ENCODE measurements at regions not wholly inside any gene's neighbourhood (a gene's known extent, or its start where the extent isn't known, plus 50 kb on each side); places are given as distances from the start of the nearest gene placed in this dataset.
"Not testable (repeated sequence)": the region's sequence is repeated elsewhere in the genome, so short reads cannot be mapped to it uniquely, and the experiment has no call there.

DNA sequence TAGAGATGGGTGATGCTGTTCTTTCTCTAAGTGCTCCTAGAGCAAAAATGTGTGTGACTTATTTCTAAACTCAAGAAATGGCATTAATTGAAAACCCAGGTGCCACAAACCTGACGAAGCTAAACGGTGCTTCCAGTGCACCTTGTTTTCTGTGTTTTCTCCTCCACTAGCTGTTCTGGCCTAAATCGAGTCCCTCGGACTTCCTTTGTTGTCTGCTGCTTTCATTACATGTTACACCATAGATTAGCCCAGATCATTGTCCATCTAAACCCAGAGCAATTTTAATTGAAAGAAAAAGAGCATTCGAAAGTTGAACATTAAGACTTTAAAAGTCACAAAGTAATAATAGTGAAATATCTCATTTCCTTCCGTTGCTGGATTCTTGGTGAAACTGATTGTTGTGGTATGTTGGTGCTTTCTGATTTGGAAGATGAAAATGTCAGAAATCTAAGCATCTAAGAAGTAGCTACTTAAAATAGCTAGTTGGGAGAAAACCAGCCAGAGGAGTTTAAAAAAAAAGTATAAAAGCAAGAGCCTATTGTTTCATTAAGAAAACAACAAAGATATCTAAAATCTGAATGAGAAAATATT is 219.6 kb upstream of the G2E3 start:
- Mint-ChIP-seq H3K27ac (no peak overlapping the region), H3K36me3 (no peaks in the 10 kb centered on the region), H3K27me3 (no peaks in the 10 kb centered on the region), H3K4me1 (peaks cover 0 to 1% (median 0%) of the 10 kb centered on the region in 3 donors), H3K9me3 (no peaks in the 10 kb centered on the region), H3K4me3 (no peak overlapping the region)

DNA sequence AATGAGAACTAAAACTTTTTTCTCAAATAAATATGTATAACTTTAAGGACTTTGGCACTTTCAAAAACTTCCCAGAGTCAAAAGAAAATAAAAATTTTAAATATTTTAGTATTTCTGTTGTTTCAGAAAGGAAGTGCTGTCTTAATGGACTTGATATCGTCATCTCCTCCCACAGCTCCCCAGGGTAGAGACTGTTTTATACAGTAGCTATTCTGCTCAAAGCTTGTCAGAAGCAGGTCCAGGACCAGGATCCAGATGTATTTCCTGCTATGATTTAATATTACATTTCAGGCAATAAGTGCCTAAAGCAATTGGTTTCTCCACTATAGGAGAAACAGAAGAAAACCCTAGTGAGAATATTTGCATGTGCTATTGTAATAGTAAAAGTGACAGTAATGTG is 218.5 kb upstream of the G2E3 start:
- Mint-ChIP-seq H3K36me3 (no peaks in the 10 kb centered on the region), H3K4me1 (no peaks in the 10 kb centered on the region), H3K4me3 (no peak overlapping the region), H3K9me3 (peaks cover 0 to 2% (median 0%) of the 10 kb centered on the region in 3 donors), H3K27me3 (no peaks in the 10 kb centered on the region), H3K27ac (no peak overlapping the region)

DNA sequence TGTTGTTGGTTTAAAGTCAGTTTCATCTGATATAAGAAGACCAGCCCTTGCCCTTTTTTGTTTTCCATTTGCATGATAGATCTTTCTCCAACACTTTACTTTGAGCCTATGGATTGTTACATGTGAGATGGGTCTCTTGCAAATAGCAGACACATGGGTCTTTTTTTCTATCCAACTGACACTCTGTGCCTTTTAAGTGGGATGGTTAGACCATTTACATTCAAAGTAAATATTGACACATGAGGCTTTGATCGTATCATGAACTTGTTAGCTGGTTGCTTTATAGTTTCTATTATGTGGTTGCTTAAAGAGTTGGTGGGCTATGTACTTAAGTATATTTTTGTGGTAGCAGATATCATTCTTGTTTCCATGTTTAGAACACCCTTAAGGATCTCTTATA is 213.4 kb upstream of the G2E3 start:
- no peak overlapping the region for H3K4me3 Mint-ChIP-seq
- no peaks in the 10 kb centered on the region for H3K4me1 Mint-ChIP-seq
- H3K36me3 Mint-ChIP-seq, result no peaks in the 10 kb centered on the region
- peaks cover 0 to 3% (median 0%) of the 10 kb centered on the region in 3 donors for H3K9me3 Mint-ChIP-seq
- no peaks in the 10 kb centered on the region for H3K27me3 Mint-ChIP-seq
- no peak overlapping the region for H3K27ac Mint-ChIP-seq

DNA sequence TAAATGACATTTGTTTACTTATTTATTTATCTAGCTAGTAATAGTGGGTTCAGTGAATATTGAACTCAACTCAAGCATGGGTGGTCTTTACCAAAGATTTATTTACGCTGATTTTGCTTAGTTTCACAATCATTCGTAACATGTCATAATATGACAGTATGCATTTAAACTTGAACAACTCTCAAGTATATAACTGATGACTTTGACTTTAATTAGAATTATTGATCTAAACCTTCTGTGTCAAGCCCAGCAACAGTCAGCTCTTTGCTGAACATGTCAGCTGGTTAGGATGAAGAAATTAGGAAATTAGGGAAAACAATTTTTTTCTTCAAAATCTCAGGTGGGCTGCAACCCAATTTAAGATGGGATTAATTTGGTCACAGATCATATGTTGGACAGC is 210.5 kb upstream of the G2E3 start:
- Mint-ChIP-seq H3K27ac (no peak overlapping the region), H3K4me3 (no peak overlapping the region), H3K9me3 (peaks cover 0 to 3% (median 0%) of the 10 kb centered on the region in 3 donors), H3K36me3 (no peaks in the 10 kb centered on the region), H3K27me3 (peaks cover 3% of the 10 kb centered on the region), H3K4me1 (no peaks in the 10 kb centered on the region)

DNA sequence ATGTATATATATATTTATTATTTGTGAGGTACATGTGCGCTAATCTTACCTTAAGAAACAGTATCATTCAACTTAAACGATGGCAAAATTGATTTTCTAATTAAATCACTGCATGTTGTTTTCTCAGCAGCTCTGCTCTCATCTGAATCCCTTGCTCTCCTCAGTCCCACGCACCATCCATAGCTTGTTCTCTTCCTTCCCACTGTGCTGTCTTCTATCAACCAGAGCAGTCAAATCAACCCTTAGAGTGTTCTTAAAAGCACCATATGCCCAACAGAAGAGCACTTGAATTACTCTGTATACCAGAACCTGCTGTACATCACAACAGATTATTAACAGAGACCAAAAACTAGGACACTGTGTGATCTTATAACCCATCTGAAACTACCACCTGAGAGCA is 209.4 kb upstream of the G2E3 start:
- peaks cover 3% of the 10 kb centered on the region for H3K27me3 Mint-ChIP-seq
- no peak overlapping the region for H3K4me3 Mint-ChIP-seq
- no peak overlapping the region for H3K27ac Mint-ChIP-seq
- H3K4me1 Mint-ChIP-seq, result no peaks in the 10 kb centered on the region
- no peaks in the 10 kb centered on the region for H3K36me3 Mint-ChIP-seq
- peaks cover 0 to 3% (median 0%) of the 10 kb centered on the region in 3 donors for H3K9me3 Mint-ChIP-seq

DNA sequence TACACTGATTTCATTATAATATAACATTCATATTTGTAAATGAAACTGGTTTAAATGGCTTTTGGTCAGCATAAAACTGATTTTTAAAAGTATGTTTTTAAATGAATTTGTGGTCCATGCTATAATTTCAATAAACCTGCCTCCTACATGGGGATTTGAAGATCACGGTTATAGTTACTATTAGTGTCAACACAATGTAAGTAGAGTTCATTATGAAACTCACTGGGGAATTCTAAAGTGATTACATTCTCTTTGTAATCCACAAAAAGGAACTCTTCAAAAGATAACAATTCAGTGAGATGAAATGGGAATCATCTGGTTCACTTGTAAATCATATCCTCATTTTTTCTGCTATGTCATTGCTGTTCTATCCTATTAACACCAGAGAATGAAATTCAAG is 204.5 kb upstream of the G2E3 start:
- Mint-ChIP-seq H3K4me3 (no peak overlapping the region), H3K27me3 (peaks cover 6% of the 10 kb centered on the region), H3K9me3 (peaks cover 0 to 2% (median 0%) of the 10 kb centered on the region in 3 donors), H3K4me1 (no peaks in the 10 kb centered on the region), H3K36me3 (no peaks in the 10 kb centered on the region), H3K27ac (no peak overlapping the region)

DNA sequence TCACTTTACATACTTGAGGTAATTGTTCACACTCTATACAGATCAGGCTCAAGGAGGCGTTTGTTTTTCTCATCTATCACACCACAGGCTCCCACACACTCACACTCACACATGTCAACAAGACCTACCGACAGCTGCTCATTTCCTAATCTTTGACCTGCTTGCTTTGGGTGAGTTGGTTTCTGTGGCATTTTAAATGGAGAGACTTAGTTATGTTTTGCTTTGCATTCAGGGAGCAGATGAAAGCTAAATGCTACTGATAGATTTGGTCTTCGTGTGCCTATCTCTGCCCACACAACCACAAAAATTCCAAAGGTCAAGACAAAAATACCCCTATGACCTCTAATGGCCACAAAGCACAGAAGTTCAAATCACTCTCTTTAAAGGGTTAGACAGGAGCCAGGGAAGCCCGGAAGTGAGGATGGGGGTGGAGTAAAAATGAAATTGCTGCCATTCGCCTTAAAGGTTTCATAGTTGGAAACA is 203.5 kb upstream of the G2E3 start:
- H3K27ac Mint-ChIP-seq, result no peak overlapping the region
- H3K9me3 Mint-ChIP-seq, result peaks cover 0 to under 1% (median 0%) of the 10 kb centered on the region in 3 donors
- no peak overlapping the region for H3K4me3 Mint-ChIP-seq
- H3K27me3 Mint-ChIP-seq, result peaks cover 9% of the 10 kb centered on the region
- H3K4me1 Mint-ChIP-seq, result no peaks in the 10 kb centered on the region
- H3K36me3 Mint-ChIP-seq, result no peaks in the 10 kb centered on the region

DNA sequence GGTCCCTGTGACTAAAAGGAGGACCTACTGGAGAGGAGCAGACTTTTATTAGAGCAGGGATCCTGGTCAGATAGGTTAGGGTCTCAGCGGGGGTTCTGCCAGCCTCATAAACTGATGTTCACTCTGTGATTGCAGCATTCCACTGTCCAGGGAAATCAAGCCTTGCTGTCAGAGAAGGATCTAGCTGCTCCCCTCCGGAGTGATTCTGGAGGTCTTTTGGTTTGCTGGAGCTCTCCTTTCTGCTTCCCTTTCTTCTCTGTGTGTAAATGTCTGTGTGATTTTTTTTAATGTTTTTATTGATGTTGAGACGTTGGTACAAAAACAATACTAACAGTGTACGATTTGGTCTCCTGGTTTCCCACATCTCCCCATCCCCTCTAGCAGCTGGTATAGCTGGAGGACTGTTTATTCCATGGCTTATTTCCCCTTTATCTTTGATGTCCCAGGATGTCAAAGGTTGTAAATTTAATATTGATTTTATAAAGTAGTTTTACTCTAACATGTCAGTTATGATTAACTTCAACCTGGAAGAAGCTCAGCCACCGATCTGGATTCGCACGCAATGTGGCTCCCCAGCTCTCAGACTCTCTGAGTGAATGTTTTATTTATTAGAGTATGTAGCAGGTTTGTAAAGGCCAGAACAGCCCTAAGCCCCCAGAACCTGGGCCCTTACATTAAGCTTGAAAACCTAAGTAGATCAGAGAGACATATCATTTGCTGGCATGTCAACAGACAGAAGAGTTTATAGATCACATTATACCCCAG is 202.3 kb upstream of the G2E3 start:
- Mint-ChIP-seq H3K27ac (no peak overlapping the region), H3K9me3 (no peaks in the 10 kb centered on the region), H3K4me1 (peaks cover 0 to 1% (median 0%) of the 10 kb centered on the region in 3 donors), H3K4me3 (no peak overlapping the region), H3K27me3 (peaks cover 9% of the 10 kb centered on the region), H3K36me3 (no peaks in the 10 kb centered on the region)

DNA sequence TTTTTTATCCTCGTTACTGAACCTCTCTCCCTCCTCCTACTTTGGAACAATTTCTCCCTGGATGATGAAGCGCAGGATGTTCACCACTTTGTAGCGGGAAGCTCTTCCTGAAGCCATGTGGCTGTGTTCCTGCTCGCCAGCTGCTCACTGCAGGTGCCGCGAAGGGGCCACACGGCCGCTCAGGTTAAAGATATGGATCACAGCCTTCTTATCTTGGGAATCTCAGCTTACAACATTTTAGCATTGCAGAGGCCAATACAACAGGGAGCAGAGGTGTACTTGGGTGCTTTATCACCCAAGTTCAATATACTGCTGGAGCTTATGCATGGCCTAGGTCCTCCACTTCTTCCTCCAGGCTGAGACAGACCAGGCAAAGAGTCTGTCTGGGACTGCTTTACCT is 201.2 kb upstream of the G2E3 start:
- Mint-ChIP-seq H3K9me3 (no peaks in the 10 kb centered on the region), H3K4me1 (peaks cover 0 to 1% (median 0%) of the 10 kb centered on the region in 3 donors), H3K27ac (no peak overlapping the region), H3K27me3 (peaks cover 7% of the 10 kb centered on the region), H3K4me3 (no peak overlapping the region), H3K36me3 (no peaks in the 10 kb centered on the region)

DNA sequence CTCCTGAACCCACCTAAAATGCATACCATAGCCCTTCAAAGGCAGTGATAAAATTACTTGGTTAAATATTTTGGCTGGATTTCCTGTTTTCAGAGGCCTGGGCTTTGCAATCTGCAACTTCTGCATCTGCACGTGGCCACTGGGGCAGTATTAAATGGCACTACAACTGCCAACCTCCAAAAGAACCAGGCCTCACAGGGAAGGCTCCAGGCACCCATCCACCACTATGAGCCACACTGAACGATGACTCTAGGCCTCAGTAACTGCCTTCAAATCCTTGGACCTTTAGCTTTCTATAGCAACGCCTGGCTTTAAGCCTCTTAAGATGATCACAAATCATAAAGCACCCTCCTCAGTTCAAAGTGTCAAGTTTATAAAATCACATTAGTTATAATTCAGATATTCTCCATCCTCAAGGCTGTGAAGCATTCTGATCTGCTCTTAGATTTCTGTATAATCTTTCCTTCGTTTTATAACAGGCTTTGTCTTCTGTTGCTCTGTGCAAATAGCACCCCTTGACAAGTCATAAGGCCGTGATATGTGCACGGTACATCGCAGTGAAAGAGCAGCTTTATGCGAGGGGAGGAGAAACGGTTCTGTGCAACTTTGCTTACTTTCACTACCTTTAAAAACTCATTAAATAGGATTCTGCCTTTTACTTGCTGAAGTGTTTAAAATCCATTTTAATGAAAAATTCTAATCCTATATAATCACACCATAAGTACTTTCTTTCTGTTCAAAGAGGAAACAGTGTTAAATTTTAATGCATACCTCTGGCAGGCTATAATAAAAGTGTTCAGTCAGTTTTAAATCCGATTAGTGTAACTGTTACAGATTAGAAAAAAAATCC is 196.4 kb upstream of the G2E3 start:
- Mint-ChIP-seq H3K27ac (no peak overlapping the region), H3K4me1 (peaks cover 0 to 1% (median 0%) of the 10 kb centered on the region in 3 donors), H3K27me3 (peaks cover 7% of the 10 kb centered on the region), H3K36me3 (no peaks in the 10 kb centered on the region), H3K9me3 (peaks cover 0 to 2% (median 0%) of the 10 kb centered on the region in 3 donors), H3K4me3 (no peak overlapping the region)

DNA sequence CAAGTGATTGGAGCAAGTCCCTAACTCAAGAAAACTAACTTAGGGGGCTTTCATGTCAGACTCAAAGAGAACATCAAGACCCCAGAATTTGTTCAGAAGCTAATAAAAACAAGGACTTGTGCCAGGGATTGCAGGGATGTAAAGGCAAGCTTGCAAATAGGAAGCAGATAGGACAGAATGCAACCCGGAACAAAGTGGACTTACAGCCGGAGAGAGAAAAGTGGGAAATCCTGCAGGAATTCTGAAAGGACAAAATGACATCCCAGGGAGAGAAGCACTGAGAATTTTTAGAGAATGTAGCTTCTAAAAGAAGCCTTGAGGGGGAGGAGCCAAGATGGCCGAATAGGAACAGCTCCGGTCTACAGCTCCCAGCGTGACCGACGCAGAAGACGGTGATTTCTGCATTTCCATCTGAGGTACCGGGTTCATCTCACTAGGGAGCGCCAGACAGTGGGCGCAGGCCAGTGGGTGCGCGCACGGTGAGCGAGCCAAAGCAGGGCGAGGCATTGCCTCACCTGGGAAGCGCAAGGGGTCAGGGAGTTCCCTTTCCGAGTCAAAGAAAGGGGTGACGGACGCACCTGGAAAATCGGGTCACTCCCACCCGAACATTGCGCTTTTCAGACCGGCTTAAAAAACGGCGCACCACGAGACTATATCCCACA is 195.6 kb upstream of the G2E3 start:
- H3K9me3 Mint-ChIP-seq, H3K4me1 Mint-ChIP-seq, H3K27me3 Mint-ChIP-seq, H3K36me3 Mint-ChIP-seq, H3K27ac Mint-ChIP-seq, H3K4me3 Mint-ChIP-seq: not testable (repeated sequence)

DNA sequence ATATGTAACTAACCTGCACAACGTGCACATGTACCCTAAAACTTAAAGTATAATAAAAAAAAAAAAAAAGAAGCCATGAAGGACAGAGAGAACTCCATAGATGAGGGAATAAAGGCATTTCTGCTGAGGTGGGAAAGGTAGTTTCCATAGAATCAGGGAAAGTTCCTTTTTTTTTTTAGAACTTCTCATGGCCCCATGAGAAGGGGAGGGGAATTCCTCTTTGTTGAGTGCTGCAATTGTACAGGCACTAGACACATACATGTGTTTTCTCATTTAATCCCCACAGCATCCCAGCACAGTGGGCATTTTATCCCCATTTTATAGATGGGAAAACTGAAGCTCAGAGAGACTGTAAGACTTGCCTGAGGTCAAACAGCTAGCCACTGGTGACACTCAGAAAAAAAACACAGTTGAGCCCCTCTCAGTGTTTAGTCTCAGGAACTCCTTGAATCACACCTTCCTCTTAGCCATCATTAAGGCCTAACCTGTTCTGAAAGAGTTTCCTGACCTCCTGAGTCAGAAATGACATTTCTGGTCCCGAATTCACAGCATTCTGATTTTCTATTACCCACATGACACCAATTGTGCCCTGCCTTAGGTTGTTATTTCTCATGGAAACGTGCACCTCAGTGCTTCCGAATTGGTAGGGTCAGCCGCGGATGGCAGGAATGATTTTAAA is 189.3 kb upstream of the G2E3 start:
- no peaks in the 10 kb centered on the region for H3K36me3 Mint-ChIP-seq
- no peak overlapping the region for H3K4me3 Mint-ChIP-seq
- no peak overlapping the region for H3K27ac Mint-ChIP-seq
- no peaks in the 10 kb centered on the region for H3K9me3 Mint-ChIP-seq
- peaks cover 2% of the 10 kb centered on the region for H3K27me3 Mint-ChIP-seq
- H3K4me1 Mint-ChIP-seq, result no peaks in the 10 kb centered on the region

DNA sequence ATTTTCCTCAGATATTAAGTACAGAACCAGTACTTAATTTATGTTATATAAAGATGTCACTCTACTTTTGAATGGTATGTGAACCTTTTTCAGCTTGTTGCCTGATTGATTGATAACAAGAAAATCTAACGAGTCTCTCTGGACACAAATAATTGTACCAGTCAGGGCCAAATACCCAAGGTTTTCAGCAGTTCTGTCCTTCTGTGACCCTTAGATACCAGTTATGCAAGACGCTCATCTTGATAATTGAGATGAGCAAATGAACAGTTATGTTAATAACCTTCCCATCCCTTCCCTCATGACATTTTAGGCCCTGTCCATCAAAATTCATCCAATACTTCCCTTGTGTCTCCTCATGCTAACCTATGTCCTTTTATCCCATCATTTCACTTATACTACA is 185.9 kb upstream of the G2E3 start:
- H3K4me1 Mint-ChIP-seq, result no peaks in the 10 kb centered on the region
- H3K9me3 Mint-ChIP-seq, result no peaks in the 10 kb centered on the region
- no peaks in the 10 kb centered on the region for H3K36me3 Mint-ChIP-seq
- no peak overlapping the region for H3K27ac Mint-ChIP-seq
- peaks cover 7% of the 10 kb centered on the region for H3K27me3 Mint-ChIP-seq
- H3K4me3 Mint-ChIP-seq, result no peak overlapping the region

DNA sequence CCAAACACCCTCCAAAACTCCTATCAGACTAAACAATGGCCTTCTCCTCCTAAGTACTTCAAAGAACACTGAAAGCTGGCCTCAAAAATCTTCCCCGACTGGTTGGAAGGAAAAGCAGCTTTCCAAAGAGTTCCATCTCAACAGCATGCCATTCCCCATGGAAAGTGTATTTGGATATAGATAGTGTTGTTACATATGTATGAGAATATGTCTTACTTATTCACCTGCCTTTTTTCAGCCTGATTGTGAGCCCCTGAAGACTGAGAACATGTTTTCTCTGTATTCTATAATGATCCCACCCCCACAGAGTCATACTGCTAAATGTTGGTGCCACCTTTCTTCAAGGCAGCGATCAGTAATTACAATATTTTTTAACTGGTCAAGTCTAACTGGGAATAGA is 185.4 kb upstream of the G2E3 start:
- no peak overlapping the region for H3K4me3 Mint-ChIP-seq
- no peaks in the 10 kb centered on the region for H3K9me3 Mint-ChIP-seq
- peaks cover 8% of the 10 kb centered on the region for H3K27me3 Mint-ChIP-seq
- H3K4me1 Mint-ChIP-seq, result no peaks in the 10 kb centered on the region
- no peak overlapping the region for H3K27ac Mint-ChIP-seq
- H3K36me3 Mint-ChIP-seq, result no peaks in the 10 kb centered on the region
